ENCODE measurements at regions not wholly inside any gene's neighbourhood (a gene's known extent, or its start where the extent isn't known, plus 50 kb on each side); places are given as distances from the start of the nearest gene placed in this dataset.

- no peak for DNase-seq (ENCODE audit: extremely low read depth, low read depth)
Measured at GRCh38 chr2:158049129-158049855, 52.4 kb upstream of the UPP2 start.

- no peak for DNase-seq (ENCODE audit: extremely low read depth, low read depth)
Measured at GRCh38 chr2:158048327-158048726, 53.3 kb upstream of the UPP2 start.

- DNase-seq (ENCODE audit: extremely low read depth, low read depth): no peak
Measured at GRCh38 chr2:158047156-158047611, 54.5 kb upstream of the UPP2 start.

- no peak for DNase-seq (ENCODE audit: extremely low read depth, low read depth)
Measured at GRCh38 chr2:158046121-158046880, 55.4 kb upstream of the UPP2 start.

DNA sequence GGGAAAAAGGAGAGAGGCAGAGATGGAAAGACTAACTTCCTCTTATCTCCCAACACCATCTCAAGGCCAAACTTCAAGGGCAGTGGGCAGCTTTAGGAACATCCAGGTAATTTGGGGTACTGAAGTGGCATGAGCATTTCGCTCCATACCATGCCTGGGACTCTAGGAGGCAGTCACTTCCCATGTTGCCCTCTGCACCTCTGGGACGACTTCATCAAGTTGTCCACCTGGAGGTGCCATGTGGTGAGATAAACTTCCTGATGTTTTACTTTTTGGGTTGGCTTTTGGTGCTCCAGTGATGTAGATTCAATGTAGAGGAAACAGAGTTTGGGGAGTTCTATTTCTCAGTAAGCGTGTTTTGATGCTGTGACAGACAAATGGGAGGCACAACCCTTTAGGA lies 56.3 kb upstream of the UPP2 start:
- no peak for DNase-seq (ENCODE audit: extremely low read depth, low read depth)

GRCh38 chr2:158043181-158043948 lies 58.3 kb upstream of the UPP2 start:
- no peak for DNase-seq (ENCODE audit: extremely low read depth, low read depth)

DNA sequence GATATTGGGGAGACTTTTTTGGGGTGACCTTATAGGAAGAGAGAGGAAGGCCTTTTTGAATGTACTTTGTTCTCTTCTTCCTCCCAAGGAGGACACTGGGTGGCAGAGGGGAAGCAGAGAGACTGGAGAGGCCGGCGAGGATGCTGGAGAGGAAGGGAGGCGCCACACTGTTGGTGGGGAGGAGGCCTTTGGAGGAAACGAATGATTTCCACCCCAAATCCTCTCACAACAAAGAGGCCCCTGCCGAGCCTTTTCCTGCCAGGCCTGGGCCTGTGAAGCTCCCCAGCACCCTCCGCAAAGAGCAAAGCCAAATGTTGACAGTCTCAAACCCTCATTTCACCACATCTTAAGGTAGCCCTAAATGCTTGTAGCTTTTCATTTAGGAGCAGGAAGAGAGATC lies 59.0 kb upstream of the UPP2 start:
- DNase-seq (ENCODE audit: extremely low read depth, low read depth): no peak

DNA sequence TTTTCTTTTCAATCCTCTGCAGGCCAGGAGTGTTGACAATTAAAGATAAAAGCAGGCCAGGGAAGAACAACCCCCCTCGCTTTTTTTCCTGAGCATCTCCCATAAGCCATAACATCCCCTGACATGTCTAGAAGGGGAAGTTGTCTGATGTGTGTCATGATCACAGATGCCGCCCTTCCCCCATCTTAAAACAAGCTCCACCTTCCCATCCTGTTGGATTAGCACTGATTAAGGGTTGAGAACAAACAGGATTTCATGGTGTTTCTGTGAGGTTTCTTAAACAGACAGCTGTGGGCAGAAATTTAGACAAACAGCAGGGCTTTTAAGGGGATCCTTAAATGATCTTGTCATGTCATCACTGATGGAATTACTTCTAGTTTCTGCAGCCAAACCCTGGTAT lies 59.4 kb upstream of the UPP2 start:
- DNase-seq (ENCODE audit: extremely low read depth, low read depth): no peak

DNA sequence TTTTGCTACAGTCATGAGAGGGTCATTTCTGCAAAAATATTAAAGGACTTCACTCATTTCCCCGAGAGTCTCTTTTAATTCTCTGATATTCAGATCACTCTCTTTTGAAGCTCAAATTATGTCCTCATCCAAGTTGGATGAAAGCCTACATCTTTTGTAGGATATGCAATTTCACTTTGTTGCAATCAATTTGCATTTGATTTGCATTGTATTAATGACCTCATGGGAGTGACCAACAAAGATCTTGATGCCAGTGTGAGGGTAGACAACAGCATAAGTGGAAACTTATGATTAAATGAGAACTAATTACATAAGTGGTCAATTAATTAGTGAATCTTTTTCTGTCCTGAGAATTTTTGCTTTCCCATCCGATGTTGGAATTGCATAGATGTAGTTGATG lies 60.3 kb upstream of the UPP2 start:
- DNase-seq (ENCODE audit: extremely low read depth, low read depth): no peak

GRCh38 chr2:158038901-158039300 lies 62.8 kb upstream of the UPP2 start:
- DNase-seq (ENCODE audit: extremely low read depth, low read depth): no peak

DNA sequence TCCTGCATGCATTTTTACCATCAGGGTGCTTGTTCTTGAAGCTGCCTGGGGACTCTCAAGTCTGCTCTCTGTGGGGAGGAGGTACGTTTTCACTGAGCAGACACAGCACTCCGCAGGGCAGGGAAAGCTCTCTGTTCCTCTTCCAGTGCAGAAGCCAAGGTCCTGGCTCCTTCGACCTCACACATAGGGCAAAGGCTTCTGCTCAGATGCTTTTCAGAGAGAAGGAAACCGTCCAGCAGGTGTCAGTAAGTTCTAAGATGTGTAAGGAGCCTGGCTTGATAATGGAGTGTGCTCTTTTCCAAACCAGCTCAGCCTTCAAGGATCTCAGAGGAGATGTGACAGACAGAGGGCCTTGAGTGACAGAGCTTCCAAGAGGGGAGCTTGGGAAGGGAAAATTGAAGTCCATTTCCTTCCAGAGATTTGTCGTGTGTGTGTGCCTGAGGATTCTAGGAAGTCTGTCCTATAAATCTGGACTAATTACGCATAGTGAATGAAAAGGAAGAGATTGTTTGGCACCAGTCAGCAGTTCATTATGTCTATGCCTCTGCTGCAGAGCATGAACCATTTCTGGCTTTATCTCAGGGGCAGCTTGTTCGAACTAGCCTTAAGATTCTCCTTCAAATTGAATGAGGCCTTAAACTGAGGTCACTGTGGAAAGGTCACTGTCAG lies 67.3 kb upstream of the UPP2 start:
- peak; percentile 60 for DNase-seq (ENCODE audit: extremely low read depth, low read depth)

DNA sequence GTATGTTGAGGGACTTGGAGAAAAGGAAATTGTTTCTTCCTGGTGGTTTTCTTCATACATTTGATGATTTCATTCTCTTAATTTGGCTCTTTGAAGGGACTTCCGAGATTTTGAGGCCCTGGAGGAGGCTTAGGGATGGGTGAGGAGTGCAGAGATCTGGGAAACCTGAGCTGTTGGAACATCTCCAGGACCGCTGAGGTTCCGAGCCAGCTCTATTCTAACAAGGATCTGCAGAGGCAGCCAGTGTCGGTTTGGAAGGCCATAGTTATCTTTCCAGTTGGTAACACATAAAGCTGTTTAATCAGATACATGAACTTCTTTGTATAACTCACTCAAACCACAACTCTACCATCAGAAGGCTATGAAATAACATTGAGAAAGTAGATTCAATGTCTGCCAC lies 70.3 kb upstream of the UPP2 start:
- DNase-seq (ENCODE audit: extremely low read depth, low read depth): no peak

DNA sequence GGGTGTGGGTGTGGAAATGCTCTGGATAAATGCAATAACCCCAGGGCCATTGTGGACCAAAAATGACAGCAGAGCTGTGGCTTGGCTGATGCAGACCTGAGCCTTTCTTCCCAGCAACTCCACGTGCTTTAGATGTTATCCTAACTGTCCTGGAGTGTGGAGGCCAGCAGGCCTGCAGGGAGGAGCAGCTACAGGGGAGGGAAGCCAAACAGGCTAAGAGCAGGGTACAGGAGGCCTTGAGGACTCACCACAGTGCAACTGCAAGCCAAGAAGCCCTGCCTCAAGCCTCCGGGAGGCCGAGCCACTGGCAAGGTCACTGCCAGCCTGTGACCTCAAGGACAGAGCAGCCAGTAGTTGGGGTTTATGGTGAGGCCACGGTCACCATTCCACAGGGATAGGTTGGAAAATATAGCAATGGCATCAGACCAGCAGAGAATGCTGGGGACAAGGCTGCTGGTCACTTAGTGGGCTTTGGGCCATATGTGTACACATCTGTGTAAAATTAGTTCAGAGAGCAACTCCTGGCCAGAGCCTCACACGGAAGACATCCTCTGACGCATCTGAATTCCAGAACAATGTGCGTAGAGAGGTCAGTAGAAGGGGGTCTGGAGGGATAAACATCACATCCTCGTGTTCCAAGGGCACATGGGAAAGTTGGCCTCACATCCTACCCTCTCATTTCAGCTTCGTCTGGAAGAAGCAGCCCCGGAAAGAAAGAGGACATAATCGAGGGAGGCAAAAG lies 76.2 kb upstream of the UPP2 start:
- no peak for DNase-seq (ENCODE audit: extremely low read depth, low read depth)

- DNase-seq (ENCODE audit: extremely low read depth, low read depth): peak; percentile 48
Measured at GRCh38 chr2:158024288-158024898, 77.3 kb upstream of the UPP2 start.

GRCh38 chr2:158022888-158023287 lies 78.8 kb upstream of the UPP2 start:
- DNase-seq (ENCODE audit: extremely low read depth, low read depth): no peak

- DNase-seq (ENCODE audit: extremely low read depth, low read depth): no peak
Measured at GRCh38 chr2:158021226-158021625, 80.5 kb upstream of the UPP2 start.

DNA sequence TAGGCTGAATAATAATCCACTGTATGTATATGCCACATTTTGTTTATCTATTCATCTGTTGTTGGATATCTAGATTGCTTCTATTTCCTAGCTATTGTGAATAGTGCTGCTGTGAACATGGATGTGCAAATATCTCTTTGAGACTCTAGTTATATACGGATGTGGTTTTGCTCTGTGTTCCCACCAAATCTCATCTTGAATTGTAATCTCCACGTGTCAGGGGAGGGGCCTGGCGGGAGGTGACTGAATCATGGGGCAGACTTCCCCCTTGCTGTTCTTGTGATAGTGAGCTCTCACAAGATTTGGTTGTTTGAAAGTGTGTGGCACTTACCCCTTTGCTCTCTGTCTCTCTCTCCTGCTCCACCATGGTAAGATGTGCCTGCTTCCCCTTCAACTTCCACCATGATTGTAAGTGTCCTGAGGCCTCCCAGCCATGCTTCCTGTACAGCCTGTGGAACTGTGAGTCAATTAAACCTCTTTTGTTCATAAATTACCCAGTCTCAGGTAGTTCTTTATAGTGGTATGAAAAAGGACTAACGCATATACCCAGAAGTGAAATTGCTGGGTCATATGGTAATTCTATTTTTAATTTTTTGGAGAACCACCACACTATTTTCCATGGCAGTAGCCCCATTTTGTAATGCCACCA lies 86.1 kb upstream of the UPP2 start:
- DNase-seq (ENCODE audit: extremely low read depth, low read depth): no peak

- DNase-seq (ENCODE audit: extremely low read depth, low read depth): no peak
Measured at GRCh38 chr2:158013891-158014290, 87.8 kb upstream of the UPP2 start.

- no peak for DNase-seq (ENCODE audit: extremely low read depth, low read depth)
Measured at GRCh38 chr2:158011055-158011771, 90.5 kb upstream of the UPP2 start.
